ENCODE measurements at regions not wholly inside any gene's neighbourhood (a gene's known extent, or its start where the extent isn't known, plus 50 kb on each side); places are given as distances from the start of the nearest gene placed in this dataset.

GRCh38 chr12:97837401-97837800, 374.8 kb downstream of the RMST start:
- no peaks in the 10 kb centered on the region for H3K27me3 ChIP-seq
- DNase-seq = no peak
- no peaks in the 10 kb centered on the region for H3K36me3 ChIP-seq
- no peaks in the 10 kb centered on the region for H3K4me1 ChIP-seq
- TF ChIP-seq CTCF (IDR thresholded peaks at IDR 0.05) (no peak), POLR2A (IDR thresholded peaks at IDR 0.05) (no peak)
- H3K9me3 ChIP-seq = no peaks in the 10 kb centered on the region
- no peak overlapping the region for H3K4me3 ChIP-seq
- H3K27ac ChIP-seq = no peak overlapping the region

GRCh38 chr12:97848051-97848450, 385.4 kb downstream of the RMST start:
- H3K27ac ChIP-seq = no peak overlapping the region
- H3K4me1 ChIP-seq = no peaks in the 10 kb centered on the region
- H3K4me3 ChIP-seq = no peak overlapping the region
- no peaks in the 10 kb centered on the region for H3K36me3 ChIP-seq
- H3K27me3 ChIP-seq = no peaks in the 10 kb centered on the region
- no peak for DNase-seq
- no peak for TF ChIP-seq CTCF (IDR thresholded peaks at IDR 0.05)
- no peak for TF ChIP-seq POLR2A (IDR thresholded peaks at IDR 0.05)
- H3K9me3 ChIP-seq = no peaks in the 10 kb centered on the region

GRCh38 chr12:97854477-97854876, 391.9 kb downstream of the RMST start:
- no peaks in the 10 kb centered on the region for H3K4me1 ChIP-seq
- no peaks in the 10 kb centered on the region for H3K36me3 ChIP-seq
- TF ChIP-seq POLR2A (IDR thresholded peaks at IDR 0.05) (no peak), CTCF (IDR thresholded peaks at IDR 0.05) (no peak)

GRCh38 chr12:97862072-97862471, 399.5 kb downstream of the RMST start:
- Histone ChIP-seq H3K36me3 (no peaks in the 10 kb centered on the region), H3K27me3 (no peaks in the 10 kb centered on the region), H3K27ac (no peak overlapping the region), H3K4me3 (no peak overlapping the region), H3K9me3 (no peaks in the 10 kb centered on the region), H3K4me1 (no peaks in the 10 kb centered on the region)
- no peak for DNase-seq
- TF ChIP-seq POLR2A (IDR thresholded peaks at IDR 0.05) (no peak), CTCF (IDR thresholded peaks at IDR 0.05) (no peak)

More at GRCh38 chr12:97854477-97854876, 391.9 kb downstream of the RMST start:
- Histone ChIP-seq H3K27ac (no peak overlapping the region), H3K9me3 (no peaks in the 10 kb centered on the region), H3K27me3 (no peaks in the 10 kb centered on the region), H3K4me3 (no peak overlapping the region)
- DNase-seq = no peak

GRCh38 chr12:97875064-97875463, 412.5 kb downstream of the RMST start:
- H3K27me3 ChIP-seq = no peaks in the 10 kb centered on the region
- no peaks in the 10 kb centered on the region for H3K36me3 ChIP-seq
- TF ChIP-seq POLR2A (IDR thresholded peaks at IDR 0.05) (no peak), CTCF (IDR thresholded peaks at IDR 0.05) (no peak)
- H3K9me3 ChIP-seq = no peaks in the 10 kb centered on the region
- no peaks in the 10 kb centered on the region for H3K4me1 ChIP-seq
- H3K4me3 ChIP-seq = no peak overlapping the region
- no peak for DNase-seq
- H3K27ac ChIP-seq = no peak overlapping the region

GRCh38 chr12:97876780-97877179, 414.2 kb downstream of the RMST start:
- no peaks in the 10 kb centered on the region for H3K4me1 ChIP-seq
- no peaks in the 10 kb centered on the region for H3K9me3 ChIP-seq
- no peak for DNase-seq
- H3K36me3 ChIP-seq = no peaks in the 10 kb centered on the region
- H3K4me3 ChIP-seq = no peak overlapping the region
- H3K27ac ChIP-seq = no peak overlapping the region
- TF ChIP-seq POLR2A (IDR thresholded peaks at IDR 0.05) (no peak), CTCF (IDR thresholded peaks at IDR 0.05) (no peak)
- no peaks in the 10 kb centered on the region for H3K27me3 ChIP-seq

Data from Peyer's patch (tissue), 4 donors.